SU-DHL-6 (cell line): ENCODE measurements at regions not wholly inside any gene's neighbourhood (a gene's known extent, or its start where the extent isn't known, plus 50 kb on each side); places are given as distances from the start of the nearest gene placed in this dataset.

Experiments used
- EZH2phosphoT487 ChIP-seq: fragments of 200-600 bp; sonication (generic), shearing (Covaris generic); conservative IDR thresholded peaks from 2 replicates; pipeline ENCODE4 v1.6.1; 2018; ENCODE audit warnings: mild to moderate bottlenecking, antibody characterized with exemption, low read length, moderate library complexity, mixed read lengths
- TF ChIP-seq, protein P1 (sequence below): fragments of 200-600 bp; sonication (generic); IDR thresholded peaks from one replicate; pipeline ENCODE4 v1.5.1; 2017; ENCODE audit warnings: antibody characterized with exemption, mild to moderate bottlenecking, low read length, moderate library complexity; ENCODE audit not compliant: insufficient read depth, poor library complexity, severe bottlenecking

DNA sequence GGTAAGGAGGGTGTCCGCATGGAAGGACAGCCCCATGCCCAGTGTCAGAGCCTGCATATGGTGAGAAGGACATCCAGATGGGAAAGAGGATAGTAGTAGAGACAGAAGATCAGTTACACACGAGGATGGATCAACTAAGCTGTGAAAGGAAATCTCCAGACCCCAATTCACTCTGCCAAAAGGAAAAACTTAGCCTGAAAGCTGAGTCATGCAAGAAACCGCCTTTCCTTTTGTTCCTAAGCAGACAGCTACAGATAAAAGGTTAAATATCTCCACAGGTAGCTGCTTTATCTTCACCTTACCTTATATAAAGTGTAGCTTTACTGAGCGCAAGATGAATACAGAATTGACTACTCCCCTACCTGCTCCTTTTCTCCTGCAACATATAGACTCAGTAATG, 67.3 kb upstream of the LGALSL start:
- TF ChIP-seq, protein P1, sequence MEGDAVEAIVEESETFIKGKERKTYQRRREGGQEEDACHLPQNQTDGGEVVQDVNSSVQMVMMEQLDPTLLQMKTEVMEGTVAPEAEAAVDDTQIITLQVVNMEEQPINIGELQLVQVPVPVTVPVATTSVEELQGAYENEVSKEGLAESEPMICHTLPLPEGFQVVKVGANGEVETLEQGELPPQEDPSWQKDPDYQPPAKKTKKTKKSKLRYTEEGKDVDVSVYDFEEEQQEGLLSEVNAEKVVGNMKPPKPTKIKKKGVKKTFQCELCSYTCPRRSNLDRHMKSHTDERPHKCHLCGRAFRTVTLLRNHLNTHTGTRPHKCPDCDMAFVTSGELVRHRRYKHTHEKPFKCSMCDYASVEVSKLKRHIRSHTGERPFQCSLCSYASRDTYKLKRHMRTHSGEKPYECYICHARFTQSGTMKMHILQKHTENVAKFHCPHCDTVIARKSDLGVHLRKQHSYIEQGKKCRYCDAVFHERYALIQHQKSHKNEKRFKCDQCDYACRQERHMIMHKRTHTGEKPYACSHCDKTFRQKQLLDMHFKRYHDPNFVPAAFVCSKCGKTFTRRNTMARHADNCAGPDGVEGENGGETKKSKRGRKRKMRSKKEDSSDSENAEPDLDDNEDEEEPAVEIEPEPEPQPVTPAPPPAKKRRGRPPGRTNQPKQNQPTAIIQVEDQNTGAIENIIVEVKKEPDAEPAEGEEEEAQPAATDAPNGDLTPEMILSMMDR, result no peak
- TF ChIP-seq EZH2phosphoT487, result no peak
